ENCODE measurements at regions not wholly inside any gene's neighbourhood (a gene's known extent, or its start where the extent isn't known, plus 50 kb on each side); places are given as distances from the start of the nearest gene placed in this dataset.

- TF ChIP-seq ELF4 (IDR thresholded peaks at IDR 0.05) (no peak), FOXK2 (IDR thresholded peaks at IDR 0.05) (no peak), LEF1 (IDR thresholded peaks at IDR 0.05; ENCODE audit: borderline replicate concordance) (no peak), TARDBP (IDR thresholded peaks at IDR 0.05) (no peak), L3MBTL2 (conservative IDR thresholded peaks at IDR 0.05) (no peak), FOXM1 (IDR thresholded peaks at IDR 0.05; ENCODE audit: borderline replicate concordance) (no peak), BHLHE40 (IDR thresholded peaks at IDR 0.05; ENCODE audit: borderline replicate concordance) (no peak), ARNT (IDR thresholded peaks at IDR 0.05) (no peak)
Observed at GRCh38 chr2:203654826-203655225, 51.6 kb upstream of the CD28 start.
